ENCODE measurements at regions not wholly inside any gene's neighbourhood (a gene's known extent, or its start where the extent isn't known, plus 50 kb on each side); places are given as distances from the start of the nearest gene placed in this dataset.
A peak's percentile ranks its signal among the peaks of the same experiment; 100 is the strongest.

GRCh38 chr12:107986183-107986582, 142.9 kb upstream of the WSCD2 start:
- TF ChIP-seq EZH2 (IDR thresholded peaks at IDR 0.05; ENCODE audit: borderline replicate concordance, insufficient read depth, low read depth, low read length, poor library complexity, severe bottlenecking) (no peak), CTCF (IDR thresholded peaks at IDR 0.05) (no peak)
- WGBS (ENCODE audit: insufficient coverage) = no CpG with 5 or more reads among the region's 1 CpG
- CTCF ChIA-PET = no interaction called here
- no peak overlapping the region for H3K4me2 ChIP-seq (replicated peaks; ENCODE audit: low read depth, low read length, poor library complexity, severe bottlenecking)
- H3K79me2 ChIP-seq (ENCODE audit: control insufficient read depth, insufficient read depth, low read length) = no peaks in the 10 kb centered on the region
- DNase-seq (no peak), ATAC-seq (ENCODE audit: low read depth) (no peak)
- H3K9ac ChIP-seq (ENCODE audit: low read length) = no peak overlapping the region
- H3K4me1 Mint-ChIP-seq = no peaks in the 10 kb centered on the region
- no peak overlapping the region for H3K4me3 Mint-ChIP-seq
- H3K9me3 Mint-ChIP-seq (ENCODE audit: insufficient read depth) = no peaks in the 10 kb centered on the region
- H2AFZ ChIP-seq (ENCODE audit: insufficient read depth, low read depth, low read length, poor library complexity, severe bottlenecking) = no peak overlapping the region
- H3K4me3 ChIP-seq (ENCODE audit: control extremely low read depth in 1 of 5, extremely low read depth in 1 of 5, insufficient read depth in 1 of 5, low read depth in 2 of 5, low read length in 4 of 5) = no peak overlapping the region
- H3K9me3 ChIP-seq (ENCODE audit: control extremely low read depth in 1 of 3, control insufficient read depth in 2 of 3, insufficient read depth in 1 of 3, low read length in 2 of 3) = no peaks in the 10 kb centered on the region
- H3K36me3 ChIP-seq (replicated peaks in 1 of 2; ENCODE audit: control extremely low read depth in 1 of 2, control insufficient read depth in 1 of 2, extremely low read depth in 1 of 2, insufficient read depth in 2 of 2, low read length in 1 of 2) = no peaks in the 10 kb centered on the region
- no peaks in the 10 kb centered on the region for H3K27me3 ChIP-seq (replicated peaks in 1 of 4; ENCODE audit: control extremely low read depth in 1 of 4, control insufficient read depth in 3 of 4, insufficient read depth in 4 of 4, low read length in 3 of 4)
- H4K20me1 ChIP-seq (ENCODE audit: control insufficient read depth, insufficient read depth, low read length, poor library complexity, severe bottlenecking) = no peaks in the 10 kb centered on the region
- POLR2A ChIA-PET = no interaction called here
- peaks cover 40% of the 10 kb centered on the region for H3K27me3 Mint-ChIP-seq
- intact Hi-C loops (cut with micrococcal nuclease) = no loop called here
- H3K4me1 ChIP-seq (ENCODE audit: control insufficient read depth in 2 of 2, insufficient read depth in 2 of 2, low read length in 2 of 2) = no peaks in the 10 kb centered on the region
- no peak overlapping the region for H3K27ac Mint-ChIP-seq
- H3K27ac ChIP-seq (ENCODE audit: low read length in 2 of 2) = no peak overlapping the region

GRCh38 chr12:107990325-107990724, 138.8 kb upstream of the WSCD2 start:
- TF ChIP-seq CTCF (IDR thresholded peaks at IDR 0.05) (peak; percentile 51), EZH2 (IDR thresholded peaks at IDR 0.05; ENCODE audit: borderline replicate concordance, insufficient read depth, low read depth, low read length, poor library complexity, severe bottlenecking) (no peak)
- H3K4me1 ChIP-seq (ENCODE audit: control insufficient read depth in 2 of 2, insufficient read depth in 2 of 2, low read length in 2 of 2) = no peaks in the 10 kb centered on the region
- H3K79me2 ChIP-seq (ENCODE audit: control insufficient read depth, insufficient read depth, low read length) = no peaks in the 10 kb centered on the region
- no peaks in the 10 kb centered on the region for H3K36me3 ChIP-seq (replicated peaks in 1 of 2; ENCODE audit: control extremely low read depth in 1 of 2, control insufficient read depth in 1 of 2, extremely low read depth in 1 of 2, insufficient read depth in 2 of 2, low read length in 1 of 2)
- intact Hi-C loops (cut with micrococcal nuclease) = loop anchor here (5.0 kb wide), 2 partner anchors 202 to 962 kb away; no protein-coding TSS in a partner anchor
- H3K4me1 Mint-ChIP-seq = no peaks in the 10 kb centered on the region
- H2AFZ ChIP-seq (ENCODE audit: insufficient read depth, low read depth, low read length, poor library complexity, severe bottlenecking) = no peak overlapping the region
- H3K4me3 ChIP-seq (ENCODE audit: control extremely low read depth in 1 of 5, extremely low read depth in 1 of 5, insufficient read depth in 1 of 5, low read depth in 2 of 5, low read length in 4 of 5) = no peak overlapping the region
- no peaks in the 10 kb centered on the region for H4K20me1 ChIP-seq (ENCODE audit: control insufficient read depth, insufficient read depth, low read length, poor library complexity, severe bottlenecking)
- H3K9ac ChIP-seq (ENCODE audit: low read length) = no peak overlapping the region
- DNase-seq = peak; percentile 43
- ATAC-seq (ENCODE audit: low read depth) = peak; percentile 39
- H3K27me3 ChIP-seq (replicated peaks in 1 of 4; ENCODE audit: control extremely low read depth in 1 of 4, control insufficient read depth in 3 of 4, insufficient read depth in 4 of 4, low read length in 3 of 4) = peaks cover 0 to 3% (median 0%) of the 10 kb centered on the region in 4 experiments
- no peak overlapping the region for H3K27ac Mint-ChIP-seq
- 0% methylated on average over 2 of the region's 2 CpGs for WGBS (ENCODE audit: insufficient coverage)
- peaks cover 23% of the 10 kb centered on the region for H3K27me3 Mint-ChIP-seq
- no peak overlapping the region for H3K27ac ChIP-seq (ENCODE audit: low read length in 2 of 2)
- no peaks in the 10 kb centered on the region for H3K9me3 Mint-ChIP-seq (ENCODE audit: insufficient read depth)
- POLR2A ChIA-PET = no interaction called here
- H3K4me3 Mint-ChIP-seq = no peak overlapping the region
- H3K4me2 ChIP-seq (replicated peaks; ENCODE audit: low read depth, low read length, poor library complexity, severe bottlenecking) = no peak overlapping the region
- H3K9me3 ChIP-seq (ENCODE audit: control extremely low read depth in 1 of 3, control insufficient read depth in 2 of 3, insufficient read depth in 1 of 3, low read length in 2 of 3) = no peaks in the 10 kb centered on the region
- CTCF ChIA-PET = interaction anchor here (0.8 to 4.0 kb wide), 10 partner anchors 8 to 1404 kb away, joined by 3 to 20 read pairs (median 3); no protein-coding TSS in a partner anchor
